Body of pancreas (tissue), 4 donors: ENCODE measurements at regions not wholly inside any gene's neighbourhood (a gene's known extent, or its start where the extent isn't known, plus 50 kb on each side); places are given as distances from the start of the nearest gene placed in this dataset.

Experiments
- CTCF ChIP-seq, 7 experiments: fragments of 450-650 bp in 4 of 7; fragments of 200-600 bp in 3 of 7; sonication (generic) in 3 of 7; IDR thresholded peaks; one replicate each; pipeline ENCODE4 v1.5.1; 2016 to 2019; ENCODE audit warnings: antibody characterized with exemption in 7 of 7
- POLR2A ChIP-seq, 3 donors: fragments of 450-650 bp; IDR thresholded peaks; one replicate each; pipeline ENCODE4 v1.6.1; 2016; ENCODE audit warnings: antibody characterized with exemption in 3 of 3, mild to moderate bottlenecking in 2 of 3

DNA sequence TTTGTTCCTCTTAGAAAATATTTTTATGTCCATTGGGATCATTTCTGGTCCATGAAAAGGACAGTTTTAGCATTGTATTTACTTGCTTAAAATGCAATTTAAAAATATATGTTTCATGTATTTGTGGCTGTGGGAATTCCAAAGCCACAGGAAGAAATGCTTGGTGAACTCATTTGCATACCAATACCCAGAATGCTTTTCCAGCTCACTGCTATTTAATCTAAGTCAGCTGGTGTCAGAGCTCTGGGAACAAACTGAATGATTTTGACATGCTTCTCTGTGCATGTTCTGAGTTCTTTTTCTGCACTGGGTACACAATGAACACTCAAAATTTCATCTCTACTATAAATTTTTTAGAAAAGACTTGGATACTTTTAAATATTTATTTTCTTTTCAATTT, 482.8 kb upstream of the ARRDC3 start:
- no peak for TF ChIP-seq POLR2A (IDR thresholded peaks at IDR 0.05)
- TF ChIP-seq CTCF (IDR thresholded peaks at IDR 0.05) = no peak
